Activated CD8-positive, alpha-beta T cell treated with anti-CD3 and anti-CD28 coated beads for 36 hours (primary cell): ENCODE measurements at regions not wholly inside any gene's neighbourhood (a gene's known extent, or its start where the extent isn't known, plus 50 kb on each side); places are given as distances from the start of the nearest gene placed in this dataset.
"Not testable (repeated sequence)": the region's sequence is repeated elsewhere in the genome, so short reads cannot be mapped to it uniquely, and the experiment has no call there.

Source experiments
- ATAC-seq: fragments of 200-7000 bp; cut with Tn5 transposase; one replicate; pipeline ENCODE4 v1.10.0; 2021; ENCODE audit warnings: mild to moderate bottlenecking, moderate library complexity
- CTCF ChIA-PET: fragments of 350-600 bp; sonication (Branson Sonifier 250); formaldehyde crosslinking; loops from one replicate; lab custom pipeline; 2021; ENCODE audit warnings: antibody characterized with exemption; lab: Charles Lee
- POLR2A ChIA-PET: fragments of 350-600 bp; sonication (Branson Sonifier 250); formaldehyde crosslinking; loops from one replicate; lab custom pipeline; 2021; ENCODE audit warnings: antibody characterized with exemption; lab: Charles Lee
- DNase-seq: peaks from one replicate; pipeline ENCODE4 v3.0.0-alpha.2; 2020
- H3K27ac Mint-ChIP-seq: one replicate; pipeline ENCODE4 v1.8.0; 2021; ENCODE audit warnings: mild to moderate bottlenecking, mixed read lengths
- H3K27me3 Mint-ChIP-seq: one replicate; pipeline ENCODE4 v1.8.0; 2021; ENCODE audit warnings: mixed read lengths
- H3K36me3 Mint-ChIP-seq: one replicate; pipeline ENCODE4 v1.8.0; 2021; ENCODE audit warnings: low read depth, mixed read lengths
- H3K4me1 Mint-ChIP-seq: one replicate; pipeline ENCODE4 v1.8.0; 2021; ENCODE audit warnings: low read depth, mixed read lengths
- H3K4me3 Mint-ChIP-seq: one replicate; pipeline ENCODE4 v1.8.0; 2021; ENCODE audit warnings: mild to moderate bottlenecking, moderate library complexity, mixed read lengths
- H3K9me3 Mint-ChIP-seq: one replicate; pipeline ENCODE4 v1.8.0; 2021; ENCODE audit warnings: mixed read lengths
- CTCF ChIP-seq: fragments of 200-600 bp; IDR thresholded peaks from one replicate; pipeline ENCODE4 v1.8.0; 2022; ENCODE audit warnings: antibody characterized with exemption, mild to moderate bottlenecking
- intact Hi-C: fragments of 100-400 bp; cut with micrococcal nuclease; formaldehyde crosslinking; loops from one replicate; pipeline ENCODE4 v1.10.0; 2022

- no peak for TF ChIP-seq CTCF
- ChIA-PET POLR2A (no interaction called here), CTCF (interaction anchor here (0.9 kb wide), 1 partner anchor 11 kb away, joined by 3 read pairs; no protein-coding TSS in a partner anchor)
- intact Hi-C loops = no loop called here
- DNase-seq (no peak), ATAC-seq (no peak)
- Mint-ChIP-seq H3K36me3 (no peaks in the 10 kb centered on the region), H3K4me3 (no peak overlapping the region), H3K9me3 (peaks cover 2% of the 10 kb centered on the region), H3K27ac (no peak overlapping the region), H3K4me1 (no peaks in the 10 kb centered on the region), H3K27me3 (no peaks in the 10 kb centered on the region)
Observed at GRCh38 chr19:30810726-30811125, 438.5 kb downstream of the ZNF536 start.

GRCh38 chr19:30807278-30807677 lies 435.1 kb downstream of the ZNF536 start:
- ATAC-seq (no peak), DNase-seq (no peak)
- ChIA-PET POLR2A (no interaction called here), CTCF (no interaction called here)
- H3K9me3 Mint-ChIP-seq = no peaks in the 10 kb centered on the region
- H3K4me3 Mint-ChIP-seq = no peak overlapping the region
- peaks cover 1% of the 10 kb centered on the region for H3K27me3 Mint-ChIP-seq
- TF ChIP-seq CTCF = no peak
- no peaks in the 10 kb centered on the region for H3K36me3 Mint-ChIP-seq
- intact Hi-C loops = no loop called here
- H3K27ac Mint-ChIP-seq = no peak overlapping the region
- H3K4me1 Mint-ChIP-seq = no peaks in the 10 kb centered on the region

- no peak overlapping the region for H3K27ac Mint-ChIP-seq
- ChIA-PET CTCF (no interaction called here), POLR2A (interaction anchor here (0.6 kb wide), 1 partner anchor 498 kb away, joined by 3 read pairs; no protein-coding TSS in a partner anchor)
- DNase-seq = no peak
- peaks cover 1% of the 10 kb centered on the region for H3K27me3 Mint-ChIP-seq
- H3K4me3 Mint-ChIP-seq = no peak overlapping the region
- H3K9me3 Mint-ChIP-seq = no peaks in the 10 kb centered on the region
- TF ChIP-seq CTCF = no peak
- no peaks in the 10 kb centered on the region for H3K4me1 Mint-ChIP-seq
- ATAC-seq = no peak
- H3K36me3 Mint-ChIP-seq = no peaks in the 10 kb centered on the region
- intact Hi-C loops = no loop called here
Observed at GRCh38 chr19:30806311-30806710, 434.1 kb downstream of the ZNF536 start.

- DNase-seq = no peak
- Mint-ChIP-seq H3K27me3 (peaks cover 2% of the 10 kb centered on the region), H3K36me3 (no peaks in the 10 kb centered on the region), H3K27ac (no peak overlapping the region), H3K4me3 (no peak overlapping the region), H3K9me3 (no peaks in the 10 kb centered on the region), H3K4me1 (no peaks in the 10 kb centered on the region)
- TF ChIP-seq CTCF = no peak
- intact Hi-C loops = no loop called here
- CTCF ChIA-PET = interaction anchor here (1.0 to 1.3 kb wide), 3 partner anchors 10 to 19 kb away, joined by 3 to 5 read pairs (median 3); no protein-coding TSS in a partner anchor
- POLR2A ChIA-PET = no interaction called here
- ATAC-seq = no peak
Observed at GRCh38 chr19:30804751-30805150, 432.6 kb downstream of the ZNF536 start.

- intact Hi-C loops, DNase-seq, ATAC-seq, H3K36me3 Mint-ChIP-seq, H3K4me1 Mint-ChIP-seq, H3K27ac Mint-ChIP-seq, H3K27me3 Mint-ChIP-seq, POLR2A ChIA-PET, H3K4me3 Mint-ChIP-seq, H3K9me3 Mint-ChIP-seq: not testable (repeated sequence)
- CTCF ChIA-PET = interaction anchor here (1.0 to 1.3 kb wide), 3 partner anchors 10 to 18 kb away, joined by 3 to 5 read pairs (median 3); no protein-coding TSS in a partner anchor
Observed at GRCh38 chr19:30804333-30804732, 432.1 kb downstream of the ZNF536 start.
